ENCODE measurements at regions not wholly inside any gene's neighbourhood (a gene's known extent, or its start where the extent isn't known, plus 50 kb on each side); places are given as distances from the start of the nearest gene placed in this dataset.

DNA sequence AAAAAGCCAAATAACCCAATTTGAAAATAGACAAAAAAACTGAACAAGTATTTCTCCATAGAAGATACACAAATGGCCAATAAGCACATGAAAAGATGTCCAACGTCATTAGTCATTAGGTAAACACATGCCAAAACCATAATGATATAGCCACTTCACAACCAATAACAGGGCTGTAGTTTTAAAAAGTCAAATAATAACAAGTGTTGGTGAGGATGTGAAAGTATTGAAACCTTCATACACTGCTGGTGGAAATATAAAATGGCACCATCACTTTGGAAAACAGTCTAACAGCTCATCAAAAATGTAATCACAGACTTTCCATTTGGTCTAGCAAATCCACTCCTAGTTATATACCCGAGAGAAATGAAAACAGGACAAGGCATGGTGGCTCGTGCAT lies 144.2 kb upstream of the CYP1B1 start:
- TF ChIP-seq, protein P1, sequence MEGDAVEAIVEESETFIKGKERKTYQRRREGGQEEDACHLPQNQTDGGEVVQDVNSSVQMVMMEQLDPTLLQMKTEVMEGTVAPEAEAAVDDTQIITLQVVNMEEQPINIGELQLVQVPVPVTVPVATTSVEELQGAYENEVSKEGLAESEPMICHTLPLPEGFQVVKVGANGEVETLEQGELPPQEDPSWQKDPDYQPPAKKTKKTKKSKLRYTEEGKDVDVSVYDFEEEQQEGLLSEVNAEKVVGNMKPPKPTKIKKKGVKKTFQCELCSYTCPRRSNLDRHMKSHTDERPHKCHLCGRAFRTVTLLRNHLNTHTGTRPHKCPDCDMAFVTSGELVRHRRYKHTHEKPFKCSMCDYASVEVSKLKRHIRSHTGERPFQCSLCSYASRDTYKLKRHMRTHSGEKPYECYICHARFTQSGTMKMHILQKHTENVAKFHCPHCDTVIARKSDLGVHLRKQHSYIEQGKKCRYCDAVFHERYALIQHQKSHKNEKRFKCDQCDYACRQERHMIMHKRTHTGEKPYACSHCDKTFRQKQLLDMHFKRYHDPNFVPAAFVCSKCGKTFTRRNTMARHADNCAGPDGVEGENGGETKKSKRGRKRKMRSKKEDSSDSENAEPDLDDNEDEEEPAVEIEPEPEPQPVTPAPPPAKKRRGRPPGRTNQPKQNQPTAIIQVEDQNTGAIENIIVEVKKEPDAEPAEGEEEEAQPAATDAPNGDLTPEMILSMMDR (conservative IDR thresholded peaks at IDR 0.05 in 1 of 2, IDR thresholded peaks at IDR 0.05 in 1 of 2; ENCODE audit: low read depth in 1 of 2, low read length in 2 of 2), result no peak
- no peak for TF ChIP-seq EZH2 (IDR thresholded peaks at IDR 0.05; ENCODE audit: low read length, missing control alignments)
